WTC11 (cell line): ENCODE measurements at regions not wholly inside any gene's neighbourhood (a gene's known extent, or its start where the extent isn't known, plus 50 kb on each side); places are given as distances from the start of the nearest gene placed in this dataset.

ENCODE experiments used
- CREB1 ChIP-seq: sonication (generic); formaldehyde crosslinking; IDR thresholded peaks from 2 replicates; pipeline ENCODE4 v1.8.0; 2023; ENCODE audit warnings: mild to moderate bottlenecking, missing genetic modification reagents
- CTCF ChIP-seq: fragments of 200-600 bp; IDR thresholded peaks from 2 replicates; pipeline ENCODE4 v1.8.0; 2022; ENCODE audit warnings: antibody characterized with exemption
- ELF4 ChIP-seq: sonication (generic); formaldehyde crosslinking; IDR thresholded peaks from 2 replicates; pipeline ENCODE4 v1.8.1; 2022; ENCODE audit warnings: low read depth, mild to moderate bottlenecking, moderate library complexity, missing genetic modification reagents
- KAT7 ChIP-seq: sonication (generic); formaldehyde crosslinking; IDR thresholded peaks from 2 replicates; pipeline ENCODE4 v1.8.1; 2023; ENCODE audit warnings: missing genetic modification reagents, mild to moderate bottlenecking, borderline replicate concordance
- SP1 ChIP-seq: sonication (generic); formaldehyde crosslinking; conservative IDR thresholded peaks from 2 replicates; pipeline ENCODE4 v1.8.1; 2022; ENCODE audit warnings: missing genetic modification reagents

GRCh38 chr17:13140750-13141149 lies 122.9 kb upstream of the ELAC2 start:
- TF ChIP-seq CTCF (no peak), SP1 (CRISPR knock-in tag) (no peak), KAT7 (CRISPR knock-in tag) (no peak), CREB1 (CRISPR knock-in tag) (no peak), ELF4 (no peak)
